Transverse colon (tissue), 4 donors: ENCODE measurements at regions not wholly inside any gene's neighbourhood (a gene's known extent, or its start where the extent isn't known, plus 50 kb on each side); places are given as distances from the start of the nearest gene placed in this dataset.

ENCODE experiments used
- POLR2A ChIP-seq: fragments of 450-650 bp; IDR thresholded peaks from one replicate; pipeline ENCODE4 v1.6.1; 2016; ENCODE audit warnings: antibody characterized with exemption, mild to moderate bottlenecking, moderate library complexity
- POLR2AphosphoS5 ChIP-seq, 3 donors: sonication (generic); formaldehyde crosslinking; IDR thresholded peaks; one replicate each; pipeline ENCODE4 v1.6.1; 2016; ENCODE audit warnings: antibody characterized with exemption in 3 of 3
- TF ChIP-seq, protein P1 (sequence below), 5 experiments: fragments of 200-600 bp in 3 of 5; fragments of 450-650 bp in 2 of 5; sonication (generic) in 3 of 5; IDR thresholded peaks; 1 replicate in 2 of 5; 2 replicates in 3 of 5; pipeline ENCODE4 v1.5.1; 2016 to 2017; ENCODE audit warnings: antibody characterized with exemption in 5 of 5, inconsistent platforms in 3 of 5, mild to moderate bottlenecking in 2 of 5, moderate library complexity in 1 of 5

DNA sequence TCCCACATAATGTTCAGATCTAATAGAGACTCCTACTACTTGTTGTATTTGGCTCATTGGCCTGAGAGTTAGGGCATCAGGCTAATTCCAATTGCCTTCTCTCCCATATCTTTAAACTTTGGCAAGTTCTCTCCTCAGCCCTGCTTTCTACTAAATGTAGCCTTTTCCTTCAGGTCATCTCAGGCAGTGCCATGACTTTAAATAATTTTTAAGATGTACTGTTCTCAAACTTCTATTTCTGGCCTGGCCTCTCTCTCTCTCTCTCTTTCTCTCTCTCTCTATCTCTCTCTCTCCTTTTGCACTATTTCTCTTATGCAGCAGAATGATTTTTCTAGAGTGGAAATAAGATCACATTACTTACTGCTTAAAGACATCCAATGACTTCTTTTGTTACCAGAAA, 114.5 kb upstream of the PAQR3 start:
- TF ChIP-seq, protein P1, sequence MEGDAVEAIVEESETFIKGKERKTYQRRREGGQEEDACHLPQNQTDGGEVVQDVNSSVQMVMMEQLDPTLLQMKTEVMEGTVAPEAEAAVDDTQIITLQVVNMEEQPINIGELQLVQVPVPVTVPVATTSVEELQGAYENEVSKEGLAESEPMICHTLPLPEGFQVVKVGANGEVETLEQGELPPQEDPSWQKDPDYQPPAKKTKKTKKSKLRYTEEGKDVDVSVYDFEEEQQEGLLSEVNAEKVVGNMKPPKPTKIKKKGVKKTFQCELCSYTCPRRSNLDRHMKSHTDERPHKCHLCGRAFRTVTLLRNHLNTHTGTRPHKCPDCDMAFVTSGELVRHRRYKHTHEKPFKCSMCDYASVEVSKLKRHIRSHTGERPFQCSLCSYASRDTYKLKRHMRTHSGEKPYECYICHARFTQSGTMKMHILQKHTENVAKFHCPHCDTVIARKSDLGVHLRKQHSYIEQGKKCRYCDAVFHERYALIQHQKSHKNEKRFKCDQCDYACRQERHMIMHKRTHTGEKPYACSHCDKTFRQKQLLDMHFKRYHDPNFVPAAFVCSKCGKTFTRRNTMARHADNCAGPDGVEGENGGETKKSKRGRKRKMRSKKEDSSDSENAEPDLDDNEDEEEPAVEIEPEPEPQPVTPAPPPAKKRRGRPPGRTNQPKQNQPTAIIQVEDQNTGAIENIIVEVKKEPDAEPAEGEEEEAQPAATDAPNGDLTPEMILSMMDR (IDR thresholded peaks at IDR 0.05), result no peak
- TF ChIP-seq POLR2AphosphoS5 (IDR thresholded peaks at IDR 0.05) (no peak), POLR2A (no peak)
